Mucosa of descending colon (tissue), 3 donors: ENCODE measurements at regions not wholly inside any gene's neighbourhood (a gene's known extent, or its start where the extent isn't known, plus 50 kb on each side); places are given as distances from the start of the nearest gene placed in this dataset.
A peak's percentile ranks its signal among the peaks of the same experiment; 100 is the strongest.

Source experiments
- ATAC-seq: fragments of 200-7000 bp; cut with Tn5 transposase; one replicate; pipeline ENCODE4 v1.9.1; 2020; ENCODE audit warnings: mild to moderate bottlenecking, moderate library complexity
- DNase-seq, 3 donors: peaks; one replicate each; pipeline ENCODE4 v3.0.0-alpha.2; 2020
- H3K36me3 ChIP-seq: fragments of 200-600 bp; one replicate; pipeline ENCODE4 v1.8.0; 2021; ENCODE audit warnings: low read depth, mild to moderate bottlenecking
- H3K4me1 ChIP-seq: fragments of 200-600 bp; one replicate; pipeline ENCODE4 v1.8.0; 2021; ENCODE audit warnings: low read depth, mild to moderate bottlenecking
- H3K4me3 ChIP-seq: fragments of 200-600 bp; one replicate; pipeline ENCODE4 v1.8.0; 2021; ENCODE audit warnings: mild to moderate bottlenecking
- H3K9me3 ChIP-seq: fragments of 200-600 bp; one replicate; pipeline ENCODE4 v1.8.0; 2021; ENCODE audit warnings: mild to moderate bottlenecking
- intact Hi-C, 2 donors: fragments of 100-400 bp; cut with DNase I in 1 of 2; cut with micrococcal nuclease in 1 of 2; formaldehyde crosslinking; loops; one replicate each; pipeline versions ENCODE4 v1.11.0 to v1.11.1; 2022; cut with DNase I, micrococcal nuclease
- TF ChIP-seq, protein P1 (sequence below): fragments of 200-600 bp; IDR thresholded peaks from one replicate; pipeline ENCODE4 v1.8.0; 2022; ENCODE audit warnings: antibody characterized with exemption, mild to moderate bottlenecking
- donor health status: DM: no; HTN: no; CAD: no; lungs with moderate emphysema.
- donor health status: DM: no; HTN: no; CAD: no.
- donor health status: DM: no; HTN: yes; CAD: no.

DNA sequence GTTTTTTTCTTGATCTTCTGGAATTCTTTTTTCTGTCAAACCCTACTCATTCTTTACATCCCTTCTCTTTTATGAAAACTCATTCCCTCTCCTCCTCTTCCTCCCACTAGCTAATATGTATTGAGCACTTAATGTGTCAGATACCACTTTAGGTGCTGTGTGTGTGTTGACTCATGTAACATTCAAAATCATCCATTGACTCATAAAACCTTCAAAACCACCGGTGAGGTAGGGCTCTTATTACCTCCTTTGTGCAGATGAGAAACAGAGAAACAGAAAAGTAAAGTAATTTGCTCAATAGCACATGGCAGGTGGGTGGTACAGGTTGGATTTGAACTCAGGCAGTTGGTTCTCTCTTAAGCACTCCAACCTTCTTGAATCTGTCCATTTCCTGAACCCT is 136.3 kb upstream of the NEDD9 start:
- Histone ChIP-seq H3K9me3 (no peaks in the 10 kb centered on the region), H3K4me1 (peaks cover 12% of the 10 kb centered on the region), H3K36me3 (no peaks in the 10 kb centered on the region), H3K4me3 (no peak overlapping the region)
- TF ChIP-seq, protein P1, sequence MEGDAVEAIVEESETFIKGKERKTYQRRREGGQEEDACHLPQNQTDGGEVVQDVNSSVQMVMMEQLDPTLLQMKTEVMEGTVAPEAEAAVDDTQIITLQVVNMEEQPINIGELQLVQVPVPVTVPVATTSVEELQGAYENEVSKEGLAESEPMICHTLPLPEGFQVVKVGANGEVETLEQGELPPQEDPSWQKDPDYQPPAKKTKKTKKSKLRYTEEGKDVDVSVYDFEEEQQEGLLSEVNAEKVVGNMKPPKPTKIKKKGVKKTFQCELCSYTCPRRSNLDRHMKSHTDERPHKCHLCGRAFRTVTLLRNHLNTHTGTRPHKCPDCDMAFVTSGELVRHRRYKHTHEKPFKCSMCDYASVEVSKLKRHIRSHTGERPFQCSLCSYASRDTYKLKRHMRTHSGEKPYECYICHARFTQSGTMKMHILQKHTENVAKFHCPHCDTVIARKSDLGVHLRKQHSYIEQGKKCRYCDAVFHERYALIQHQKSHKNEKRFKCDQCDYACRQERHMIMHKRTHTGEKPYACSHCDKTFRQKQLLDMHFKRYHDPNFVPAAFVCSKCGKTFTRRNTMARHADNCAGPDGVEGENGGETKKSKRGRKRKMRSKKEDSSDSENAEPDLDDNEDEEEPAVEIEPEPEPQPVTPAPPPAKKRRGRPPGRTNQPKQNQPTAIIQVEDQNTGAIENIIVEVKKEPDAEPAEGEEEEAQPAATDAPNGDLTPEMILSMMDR: no peak
- ATAC-seq (no peak), DNase-seq (no peak)
- intact Hi-C loops: no loop called here

DNA sequence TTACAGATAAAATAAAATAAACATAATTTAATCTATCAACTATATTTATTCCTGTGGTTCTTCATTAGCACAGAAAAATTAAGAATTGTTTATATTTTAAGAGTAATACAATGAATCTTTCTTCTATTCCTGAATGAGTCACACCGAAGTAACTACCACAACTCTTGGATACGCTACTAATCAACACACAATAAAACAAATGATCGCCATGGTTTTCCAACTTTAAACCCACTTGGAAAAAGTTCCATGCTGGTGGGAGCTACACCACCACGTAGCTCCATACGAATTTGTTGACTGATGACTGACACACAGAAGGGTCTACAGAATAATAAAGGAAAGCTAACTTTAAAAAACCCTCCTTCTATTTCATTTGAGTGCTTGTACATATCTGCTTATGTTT is 135.8 kb upstream of the NEDD9 start:
- no peak overlapping the region for H3K4me3 ChIP-seq
- ATAC-seq: no peak
- intact Hi-C loops: no loop called here

DNA sequence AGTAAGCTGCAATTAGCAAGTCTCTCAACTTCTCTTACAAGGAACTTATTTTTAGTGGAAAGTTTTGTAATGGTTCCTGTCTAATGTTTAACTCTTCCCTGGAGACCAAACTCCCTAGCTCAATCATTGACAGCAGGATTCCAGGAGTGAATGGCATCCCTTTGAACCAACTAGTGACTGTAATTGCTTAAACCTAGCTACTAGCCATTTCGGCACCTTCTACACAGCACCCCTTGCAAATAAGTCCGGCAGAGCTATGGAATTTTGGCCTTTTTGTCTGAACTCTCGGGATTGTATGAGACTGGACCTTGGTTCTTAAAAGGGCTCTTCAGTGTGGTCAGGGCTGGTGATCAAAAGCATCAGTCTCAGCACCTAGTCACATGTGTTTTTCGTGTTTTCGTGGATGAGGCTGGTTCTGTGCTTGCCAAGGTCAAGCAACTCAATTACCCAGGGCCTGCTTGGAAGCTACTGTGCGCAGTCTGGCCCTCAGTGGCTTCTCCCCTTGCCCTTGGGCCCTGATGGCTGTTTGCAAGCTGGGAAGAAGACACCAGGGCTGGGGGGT is 135.3 kb upstream of the NEDD9 start:
- TF ChIP-seq, protein P1: no peak
- H3K9me3 ChIP-seq: no peaks in the 10 kb centered on the region
- H3K4me1 ChIP-seq: peaks cover 12% of the 10 kb centered on the region
- H3K36me3 ChIP-seq: no peaks in the 10 kb centered on the region
- intact Hi-C loops: no loop called here
- H3K4me3 ChIP-seq: no peak overlapping the region
- peak; percentile 88 for ATAC-seq
- no peak for DNase-seq

More for the DNA sequence above, 135.8 kb upstream of the NEDD9 start:
- Histone ChIP-seq H3K36me3 (no peaks in the 10 kb centered on the region), H3K4me1 (peaks cover 12% of the 10 kb centered on the region), H3K9me3 (no peaks in the 10 kb centered on the region)
- TF ChIP-seq, protein P1: no peak
- no peak for DNase-seq

DNA sequence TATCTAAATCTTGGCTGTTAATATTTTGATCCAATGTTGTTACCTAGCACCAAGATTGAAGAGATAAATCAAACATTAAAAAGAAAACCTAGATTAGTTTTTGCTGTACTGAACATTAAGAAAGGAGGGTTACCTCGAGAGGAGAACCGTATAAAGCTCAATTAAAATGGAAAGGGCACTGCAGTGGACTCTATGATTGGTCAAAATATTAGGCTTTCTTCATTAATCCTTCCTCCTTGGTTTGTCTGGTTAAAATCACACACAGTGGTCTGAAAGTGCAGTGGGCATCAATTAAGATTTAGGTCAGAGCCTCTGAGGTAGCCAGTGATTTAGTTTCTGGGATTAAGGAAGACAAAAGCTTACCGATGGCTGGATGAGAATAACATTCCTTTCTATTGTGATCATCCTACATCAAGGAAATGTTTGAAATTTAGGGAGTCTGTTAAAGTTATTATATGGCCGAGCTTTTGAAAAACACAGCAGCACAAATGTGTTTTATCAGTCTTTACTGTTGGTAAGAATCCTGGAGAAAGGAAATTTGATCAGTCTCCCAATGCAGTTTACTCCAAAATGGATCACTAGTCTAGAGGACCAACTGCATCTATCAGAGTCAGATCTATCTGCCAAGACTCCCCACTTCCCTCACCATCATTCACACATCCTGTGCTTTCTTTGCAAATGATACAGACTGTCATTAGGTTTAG is 134.6 kb upstream of the NEDD9 start:
- intact Hi-C loops: no loop called here
- no peaks in the 10 kb centered on the region for H3K9me3 ChIP-seq
- TF ChIP-seq, protein P1: no peak
- H3K4me1 ChIP-seq: peaks cover 12% of the 10 kb centered on the region
- no peaks in the 10 kb centered on the region for H3K36me3 ChIP-seq
- peak; percentile 11 for ATAC-seq
- H3K4me3 ChIP-seq: no peak overlapping the region
- DNase-seq: no peak

DNA sequence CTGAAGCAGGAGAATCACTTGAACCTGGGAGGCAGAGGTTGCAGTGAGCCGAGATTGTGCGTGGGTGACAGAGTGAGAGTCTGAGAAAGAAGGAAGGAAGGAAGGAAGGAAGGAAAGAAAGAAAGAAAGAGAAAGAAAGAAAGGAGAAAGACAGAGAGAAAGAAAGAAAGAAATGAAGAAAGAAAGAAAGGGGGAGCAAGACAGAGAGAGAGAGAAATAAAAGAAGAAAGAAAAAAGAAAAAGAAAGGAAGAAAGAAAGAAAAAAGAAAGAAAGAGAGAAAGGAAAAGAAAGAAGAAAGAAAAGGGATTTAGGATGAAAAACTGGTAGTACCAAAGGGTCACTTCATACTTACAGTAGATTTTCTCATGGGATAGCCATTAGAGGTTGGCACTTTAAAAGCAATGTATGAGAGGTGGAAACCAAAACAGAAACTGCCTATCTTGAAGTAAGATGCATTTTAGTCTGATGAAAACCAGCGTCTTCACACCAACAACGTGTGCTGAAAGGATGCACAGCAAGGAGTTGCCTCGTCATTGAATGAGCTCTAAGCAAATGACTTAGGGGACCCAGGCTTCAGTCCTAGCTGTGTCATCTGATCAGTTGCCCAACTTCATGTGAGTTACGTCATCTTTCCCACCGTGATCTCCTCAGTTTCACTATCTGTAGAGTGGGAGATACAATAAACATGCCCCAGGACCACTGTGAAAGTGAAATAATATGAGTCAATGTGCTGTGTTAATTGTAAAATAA is 133.9 kb upstream of the NEDD9 start:
- TF ChIP-seq, protein P1: no peak
- Histone ChIP-seq H3K36me3 (no peaks in the 10 kb centered on the region), H3K9me3 (no peaks in the 10 kb centered on the region), H3K4me3 (no peak overlapping the region), H3K4me1 (peaks cover 12% of the 10 kb centered on the region)
- intact Hi-C loops: no loop called here
- DNase-seq (no peak), ATAC-seq (peak; percentile 38)
